ENCODE measurements at regions not wholly inside any gene's neighbourhood (a gene's known extent, or its start where the extent isn't known, plus 50 kb on each side); places are given as distances from the start of the nearest gene placed in this dataset.

DNA sequence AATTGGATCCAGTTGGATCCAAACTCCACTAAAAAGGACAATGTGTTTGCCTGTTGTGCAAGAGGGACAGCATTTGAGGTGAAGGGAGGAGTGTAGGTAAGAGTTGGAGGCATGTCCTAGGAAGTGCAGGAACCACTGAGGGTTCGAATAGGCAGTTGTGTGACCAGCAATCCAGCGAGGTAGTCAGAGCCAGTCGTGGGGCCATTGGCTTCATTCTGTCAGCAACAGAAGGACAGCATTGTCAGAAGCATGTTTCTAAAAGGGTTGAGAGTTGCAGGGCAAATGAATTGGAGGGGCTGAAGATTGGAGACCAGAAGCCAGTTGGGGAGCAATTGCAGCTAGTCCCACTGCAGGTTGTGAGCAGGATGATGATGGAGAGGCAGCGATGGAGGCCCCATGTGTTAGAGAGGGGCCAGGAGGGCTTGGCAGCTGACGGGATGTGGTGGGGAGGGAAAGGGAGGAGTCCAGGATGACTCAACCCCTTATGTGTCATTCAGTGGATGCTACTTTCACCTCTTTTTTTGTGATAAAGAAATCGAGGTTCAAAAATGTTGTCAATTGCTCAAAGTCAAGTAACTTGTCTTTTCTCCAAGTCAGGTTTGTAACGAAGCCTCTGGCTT lies 96.7 kb upstream of the SIX3 start:
- H3K27ac ChIP-seq (ENCODE audit: low read length): no peak overlapping the region
- peaks cover 18% of the 10 kb centered on the region for H3K27me3 ChIP-seq (ENCODE audit: insufficient read depth, low read length, poor library complexity)
- H4K20me1 ChIP-seq (ENCODE audit: insufficient read depth, low read length): no peaks in the 10 kb centered on the region; the same call in 1 of the 2 replicates
- H3K4me1 ChIP-seq (ENCODE audit: insufficient read depth, low read length): peaks cover 2% of the 10 kb centered on the region; the same call in 1 of the 2 replicates
- no peaks in the 10 kb centered on the region for H3K36me3 ChIP-seq (ENCODE audit: insufficient read depth, low read length)
- DNase-seq (peak; percentile 12), ATAC-seq (ENCODE audit: insufficient read depth, low read depth) (peak; percentile 64)
- no peak overlapping the region for H3K4me2 ChIP-seq (ENCODE audit: insufficient read depth, low read length)
- H3K9ac ChIP-seq (ENCODE audit: low read depth, low read length): no peak overlapping the region
- H2AFZ ChIP-seq (ENCODE audit: low read depth, low read length): no peak overlapping the region
- H3K9me3 ChIP-seq (ENCODE audit: insufficient read depth, low read length, severe bottlenecking): no peaks in the 10 kb centered on the region
- no peak overlapping the region for H3K4me3 ChIP-seq (ENCODE audit: low read depth in 1 of 2, low read length in 2 of 2)
- TF ChIP-seq EZH2 (IDR thresholded peaks at IDR 0.05; ENCODE audit: borderline replicate concordance, low read depth, low read length, severe bottlenecking): no peak
- TF ChIP-seq CTCF (IDR thresholded peaks at IDR 0.05; ENCODE audit: borderline replicate concordance, extremely low read depth, low read length, poor library complexity, severe bottlenecking): no peak
- no peaks in the 10 kb centered on the region for H3K79me2 ChIP-seq (ENCODE audit: insufficient read depth, low read length)

DNA sequence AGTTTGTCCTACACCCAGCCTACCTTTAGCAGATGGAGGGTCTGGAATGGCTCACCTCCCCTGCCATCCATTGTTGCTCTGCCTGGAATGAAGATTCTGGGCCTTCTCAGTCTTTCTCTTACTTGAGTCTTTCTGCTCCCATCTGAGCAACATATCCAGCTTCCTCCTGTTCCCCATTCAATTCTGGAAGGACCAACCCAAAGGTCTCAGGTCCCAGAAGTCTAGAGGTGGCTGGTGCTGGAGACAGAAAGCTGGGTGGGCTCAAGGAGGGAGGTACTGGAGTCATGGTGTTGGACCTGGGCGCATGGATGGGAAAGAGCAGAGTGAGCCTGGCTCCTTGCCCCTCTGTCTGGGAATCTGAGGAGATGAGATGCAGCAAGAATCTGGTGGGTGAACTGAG lies 93.5 kb upstream of the SIX3 start:
- H3K9me3 ChIP-seq (ENCODE audit: insufficient read depth, low read length, severe bottlenecking): no peaks in the 10 kb centered on the region
- H3K79me2 ChIP-seq (ENCODE audit: insufficient read depth, low read length): no peaks in the 10 kb centered on the region
- ATAC-seq (ENCODE audit: insufficient read depth, low read depth): no peak
- no peak overlapping the region for H3K4me2 ChIP-seq (ENCODE audit: insufficient read depth, low read length)
- no peak for DNase-seq
- H3K9ac ChIP-seq (ENCODE audit: low read depth, low read length): no peak overlapping the region
- H3K27ac ChIP-seq (ENCODE audit: low read length): no peak overlapping the region
- H2AFZ ChIP-seq (ENCODE audit: low read depth, low read length): no peak overlapping the region
- H4K20me1 ChIP-seq (ENCODE audit: insufficient read depth, low read length): peaks cover 4% of the 10 kb centered on the region; the same call in 1 of the 2 replicates
- no peak overlapping the region for H3K4me3 ChIP-seq (ENCODE audit: low read depth in 1 of 2, low read length in 2 of 2)
- H3K4me1 ChIP-seq (ENCODE audit: insufficient read depth, low read length): no peaks in the 10 kb centered on the region
- TF ChIP-seq EZH2 (IDR thresholded peaks at IDR 0.05; ENCODE audit: borderline replicate concordance, low read depth, low read length, severe bottlenecking) (no peak), CTCF (IDR thresholded peaks at IDR 0.05; ENCODE audit: borderline replicate concordance, extremely low read depth, low read length, poor library complexity, severe bottlenecking) (no peak)
- H3K27me3 ChIP-seq (ENCODE audit: insufficient read depth, low read length, poor library complexity): peaks cover 25% of the 10 kb centered on the region
- no peaks in the 10 kb centered on the region for H3K36me3 ChIP-seq (ENCODE audit: insufficient read depth, low read length)

DNA sequence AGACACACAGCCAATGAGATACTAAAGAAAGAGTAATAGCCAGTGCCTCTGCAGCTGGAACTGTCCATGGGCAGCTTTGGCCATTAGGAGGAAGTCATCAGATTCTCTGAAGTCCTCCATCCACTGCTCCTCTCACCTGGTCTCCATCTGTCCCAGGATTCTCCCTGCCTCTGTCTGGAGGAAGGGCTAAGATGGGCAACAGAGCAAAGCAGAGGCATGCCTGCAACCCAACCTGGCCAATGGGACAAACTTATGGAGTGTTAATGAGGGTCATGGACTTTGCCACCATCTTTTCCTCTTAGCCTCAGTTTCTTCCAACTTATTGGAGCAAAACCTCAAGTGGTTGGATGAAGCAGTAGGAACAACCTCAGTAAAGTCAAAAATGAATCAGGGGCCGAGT lies 91.5 kb upstream of the SIX3 start:
- ATAC-seq (ENCODE audit: insufficient read depth, low read depth) (no peak), DNase-seq (no peak)
- H2AFZ ChIP-seq (ENCODE audit: low read depth, low read length): no peak overlapping the region
- H3K4me3 ChIP-seq (ENCODE audit: low read depth in 1 of 2, low read length in 2 of 2): no peak overlapping the region
- TF ChIP-seq CTCF (IDR thresholded peaks at IDR 0.05; ENCODE audit: borderline replicate concordance, extremely low read depth, low read length, poor library complexity, severe bottlenecking) (no peak), EZH2 (IDR thresholded peaks at IDR 0.05; ENCODE audit: borderline replicate concordance, low read depth, low read length, severe bottlenecking) (no peak)
- H3K9me3 ChIP-seq (ENCODE audit: insufficient read depth, low read length, severe bottlenecking): no peaks in the 10 kb centered on the region
- H3K9ac ChIP-seq (ENCODE audit: low read depth, low read length): no peak overlapping the region
- H3K27ac ChIP-seq (ENCODE audit: low read length): no peak overlapping the region
- H3K27me3 ChIP-seq (ENCODE audit: insufficient read depth, low read length, poor library complexity): peaks cover 27% of the 10 kb centered on the region
- no peaks in the 10 kb centered on the region for H3K79me2 ChIP-seq (ENCODE audit: insufficient read depth, low read length)
- H3K4me1 ChIP-seq (ENCODE audit: insufficient read depth, low read length): no peaks in the 10 kb centered on the region
- no peaks in the 10 kb centered on the region for H3K36me3 ChIP-seq (ENCODE audit: insufficient read depth, low read length)
- peaks cover 4% of the 10 kb centered on the region; the same call in 1 of the 2 replicates for H4K20me1 ChIP-seq (ENCODE audit: insufficient read depth, low read length)
- no peak overlapping the region for H3K4me2 ChIP-seq (ENCODE audit: insufficient read depth, low read length)
